AG10803 (cell line): ENCODE measurements at regions not wholly inside any gene's neighbourhood (a gene's known extent, or its start where the extent isn't known, plus 50 kb on each side); places are given as distances from the start of the nearest gene placed in this dataset.
"Not testable (repeated sequence)": the region's sequence is repeated elsewhere in the genome, so short reads cannot be mapped to it uniquely, and the experiment has no call there.

ENCODE experiments used
- DNase-seq: peaks from one replicate; pipeline ENCODE4 v3.0.0; 2010; ENCODE audit warnings: low read depth
- H3K4me3 ChIP-seq: 2 replicates; pipeline ENCODE4 v1.5.1; 2011; ENCODE audit warnings: mild to moderate bottlenecking, low read length, control low read depth
- TF ChIP-seq, protein P1 (sequence below): conservative IDR thresholded peaks from 2 replicates; pipeline ENCODE4 v1.5.1; 2011; ENCODE audit warnings: mild to moderate bottlenecking, low read length, control low read depth, inconsistent platforms

DNA sequence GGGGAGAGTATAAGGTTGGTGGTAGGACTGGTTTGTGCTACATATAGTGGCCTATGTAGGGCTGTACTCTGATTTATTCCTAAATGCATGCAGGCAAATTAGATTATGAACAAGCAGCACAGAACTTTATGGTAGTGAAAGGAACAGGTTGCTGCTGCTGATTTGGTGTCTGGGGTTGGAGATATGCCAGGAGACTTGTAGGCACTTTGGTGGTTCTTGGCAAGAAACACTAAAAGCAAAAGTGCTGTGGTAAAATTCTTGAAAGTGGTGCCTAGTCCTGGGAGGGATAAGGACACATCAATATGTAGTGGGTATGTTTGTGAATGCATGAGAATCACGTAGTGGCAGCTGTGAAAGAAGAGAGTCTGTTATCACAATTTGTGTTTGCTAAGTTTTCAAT, 2126.0 kb downstream of the TP53TG3F start:
- DNase-seq: no peak
- no peak overlapping the region for H3K4me3 ChIP-seq
- TF ChIP-seq, protein P1, sequence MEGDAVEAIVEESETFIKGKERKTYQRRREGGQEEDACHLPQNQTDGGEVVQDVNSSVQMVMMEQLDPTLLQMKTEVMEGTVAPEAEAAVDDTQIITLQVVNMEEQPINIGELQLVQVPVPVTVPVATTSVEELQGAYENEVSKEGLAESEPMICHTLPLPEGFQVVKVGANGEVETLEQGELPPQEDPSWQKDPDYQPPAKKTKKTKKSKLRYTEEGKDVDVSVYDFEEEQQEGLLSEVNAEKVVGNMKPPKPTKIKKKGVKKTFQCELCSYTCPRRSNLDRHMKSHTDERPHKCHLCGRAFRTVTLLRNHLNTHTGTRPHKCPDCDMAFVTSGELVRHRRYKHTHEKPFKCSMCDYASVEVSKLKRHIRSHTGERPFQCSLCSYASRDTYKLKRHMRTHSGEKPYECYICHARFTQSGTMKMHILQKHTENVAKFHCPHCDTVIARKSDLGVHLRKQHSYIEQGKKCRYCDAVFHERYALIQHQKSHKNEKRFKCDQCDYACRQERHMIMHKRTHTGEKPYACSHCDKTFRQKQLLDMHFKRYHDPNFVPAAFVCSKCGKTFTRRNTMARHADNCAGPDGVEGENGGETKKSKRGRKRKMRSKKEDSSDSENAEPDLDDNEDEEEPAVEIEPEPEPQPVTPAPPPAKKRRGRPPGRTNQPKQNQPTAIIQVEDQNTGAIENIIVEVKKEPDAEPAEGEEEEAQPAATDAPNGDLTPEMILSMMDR: no peak

DNA sequence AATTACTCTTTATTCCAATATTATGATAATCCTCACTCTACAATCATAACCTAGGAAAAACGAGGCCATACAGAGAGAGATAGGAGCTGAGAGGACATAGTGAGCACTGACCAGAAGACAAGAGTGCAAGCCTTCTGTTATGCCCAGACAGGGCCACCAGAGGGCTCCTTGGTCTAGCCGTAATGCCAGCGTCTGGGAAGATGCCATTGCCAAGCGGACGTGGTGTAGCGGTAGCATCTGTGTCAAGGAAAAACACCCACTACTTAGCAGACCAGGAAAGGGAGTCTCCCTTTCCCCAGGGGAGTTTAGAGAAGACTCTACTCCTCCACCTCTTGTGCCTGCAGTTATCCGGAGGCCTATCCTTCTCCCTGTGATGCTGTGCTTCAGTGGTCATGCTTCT, 2131.5 kb downstream of the TP53TG3F start:
- not testable (repeated sequence) for H3K4me3 ChIP-seq, DNase-seq

DNA sequence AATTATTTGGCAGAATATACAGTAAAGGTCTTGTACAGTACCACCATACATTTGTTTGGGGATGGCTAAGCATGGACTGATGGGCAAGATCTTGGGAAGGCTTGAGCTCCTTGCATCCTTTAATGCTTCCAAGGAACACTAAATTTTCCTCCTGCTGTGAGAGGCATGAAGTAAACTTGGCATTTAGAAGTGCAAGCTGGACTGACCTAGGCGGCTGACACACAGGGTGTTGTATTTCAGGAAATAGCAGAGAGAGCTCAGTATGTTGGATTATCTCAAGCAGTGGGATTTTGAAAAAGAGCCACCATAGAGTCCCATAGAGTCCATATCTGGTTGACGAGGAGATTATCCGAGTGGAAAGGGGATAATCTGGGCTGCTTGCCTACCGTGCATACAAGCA, 2137.1 kb downstream of the TP53TG3F start:
- TF ChIP-seq, protein P1: no peak
- no peak overlapping the region for H3K4me3 ChIP-seq
- no peak for DNase-seq

DNA sequence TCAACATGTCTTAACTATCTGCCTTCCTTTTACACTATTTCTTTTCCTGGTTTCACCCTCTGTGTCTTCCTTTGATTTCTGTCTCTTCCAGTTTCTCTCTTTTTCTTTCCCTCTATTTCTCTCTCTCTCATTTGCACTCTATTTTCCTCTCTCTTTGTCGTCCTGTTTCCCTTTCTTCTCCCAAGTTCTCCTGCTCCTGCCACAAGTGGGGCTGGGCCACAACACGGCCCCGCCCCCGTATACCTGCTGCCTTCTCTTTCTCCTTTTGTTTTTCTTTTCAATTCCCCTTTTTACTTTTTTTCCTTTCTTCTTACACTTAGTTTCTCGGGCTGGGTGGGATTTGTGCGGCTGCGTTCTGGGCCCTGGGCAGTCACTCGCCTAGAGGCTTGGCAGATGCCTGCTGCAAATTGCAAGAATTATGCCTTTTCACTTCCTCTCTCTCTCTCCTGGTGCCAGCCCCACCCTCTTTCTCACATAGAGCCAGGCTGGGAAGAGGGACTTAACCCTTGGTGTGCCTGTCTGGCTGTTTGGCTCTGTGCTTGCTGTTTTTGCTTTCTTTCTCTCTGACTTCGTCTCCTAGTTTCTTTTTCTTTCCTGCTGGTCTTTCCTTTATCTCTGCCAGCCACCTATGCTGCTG, 2139.4 kb downstream of the TP53TG3F start:
- no peak overlapping the region for H3K4me3 ChIP-seq

DNA sequence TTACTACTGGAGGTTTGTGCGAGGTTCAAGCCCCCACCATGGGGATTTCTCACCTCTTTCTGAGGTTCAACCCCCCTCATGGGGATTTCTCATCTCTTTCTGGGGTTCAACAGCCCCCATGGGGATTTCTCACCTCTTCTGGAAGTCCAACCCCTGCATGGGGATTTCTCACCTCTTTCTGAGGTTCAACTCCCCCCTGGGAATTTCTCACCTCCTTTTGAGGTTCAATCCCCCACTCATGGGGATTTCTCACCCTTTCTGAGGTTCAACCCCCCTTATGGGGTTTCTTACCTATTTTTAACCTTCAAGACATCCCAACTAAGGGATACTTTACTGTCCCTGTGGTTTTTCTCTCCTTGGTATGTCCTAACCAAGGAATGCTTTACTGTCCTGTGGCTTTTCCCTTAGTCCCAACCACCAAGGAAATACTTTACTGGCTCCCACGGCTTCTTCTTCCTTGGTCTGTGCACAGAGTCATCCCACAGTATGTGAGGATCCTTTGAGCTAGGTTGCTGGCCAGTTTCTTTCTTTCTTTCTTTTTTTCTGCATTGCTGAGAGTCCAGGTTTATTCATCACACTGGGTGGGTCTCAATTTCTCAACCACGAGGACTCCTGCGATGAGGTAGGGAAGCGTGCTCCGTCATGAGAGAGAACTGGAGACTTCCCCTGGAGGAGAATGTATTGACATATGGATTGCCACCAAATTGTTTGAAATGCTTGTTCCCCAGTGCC, 2140.2 kb downstream of the TP53TG3F start:
- no peak for DNase-seq
- no peak overlapping the region for H3K4me3 ChIP-seq

More for the DNA sequence above, 2139.4 kb downstream of the TP53TG3F start:
- TF ChIP-seq, protein P1: no peak
- no peak for DNase-seq

DNA sequence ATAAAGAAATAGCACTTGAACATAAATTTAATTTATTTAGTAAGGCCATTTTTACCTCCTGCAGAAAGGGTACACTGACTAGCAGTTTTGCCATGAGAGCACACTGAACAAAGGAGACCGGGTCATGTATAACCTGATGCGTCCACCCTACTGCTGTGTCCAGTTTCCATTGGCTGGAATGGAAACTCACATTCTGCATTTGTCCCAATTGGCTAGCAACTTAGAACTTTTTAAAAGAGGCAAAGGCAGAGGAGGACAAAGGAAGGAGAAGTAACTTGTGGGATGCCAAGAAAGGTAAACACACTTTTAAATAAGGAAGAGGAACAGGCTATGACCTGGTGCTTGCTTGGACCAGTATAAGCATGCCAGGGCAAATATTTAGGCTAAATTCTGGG, 2140.7 kb downstream of the TP53TG3F start:
- not testable (repeated sequence) for DNase-seq, H3K4me3 ChIP-seq

More for the DNA sequence above, 2140.2 kb downstream of the TP53TG3F start:
- TF ChIP-seq, protein P1: no peak

DNA sequence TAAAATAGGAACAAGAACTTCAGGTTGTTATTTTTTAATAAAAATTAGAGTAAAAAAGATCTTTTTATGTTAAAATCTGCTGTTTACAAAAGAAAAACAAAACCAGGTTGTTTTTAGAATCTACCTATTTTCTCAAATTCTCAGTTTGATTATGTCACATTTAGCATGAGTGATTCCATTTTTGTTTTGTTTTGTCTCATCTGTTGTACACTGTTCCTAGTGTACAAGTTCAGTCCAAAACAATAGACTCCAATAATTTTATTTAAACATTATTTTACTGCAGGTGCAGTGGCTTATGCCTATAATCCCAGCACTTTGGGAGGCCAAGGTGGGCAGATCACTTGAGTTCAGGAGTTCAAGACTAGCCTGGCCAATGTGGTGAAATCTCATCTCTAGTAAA, 2142.7 kb downstream of the TP53TG3F start:
- TF ChIP-seq, protein P1: no peak
- DNase-seq: no peak
- H3K4me3 ChIP-seq: no peak overlapping the region

DNA sequence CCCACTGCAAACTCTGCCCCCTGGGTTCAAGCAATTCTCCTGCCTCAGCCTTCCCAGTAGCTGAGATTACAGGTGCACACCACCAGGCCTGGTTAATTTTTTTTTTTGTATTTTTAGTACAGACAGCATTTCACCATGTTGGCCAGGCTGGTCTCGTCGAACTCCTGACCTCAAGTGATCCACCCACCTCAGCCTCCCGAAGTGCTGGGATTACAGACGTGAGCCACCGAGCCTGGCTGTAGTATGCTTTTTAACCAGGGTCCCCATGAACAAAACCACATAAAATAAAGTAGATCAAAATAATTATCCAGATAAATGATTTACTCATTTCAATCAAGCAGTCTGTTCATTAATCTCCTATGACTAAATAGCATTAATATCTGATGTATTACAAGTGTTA, 2144.0 kb downstream of the TP53TG3F start:
- DNase-seq: not testable (repeated sequence)

More for the DNA sequence above, 2144.0 kb downstream of the TP53TG3F start:
- H3K4me3 ChIP-seq: not testable (repeated sequence)
